A673 (cell line): ENCODE measurements at regions not wholly inside any gene's neighbourhood (a gene's known extent, or its start where the extent isn't known, plus 50 kb on each side); places are given as distances from the start of the nearest gene placed in this dataset.

Source experiments
- EZH2 ChIP-seq: fragments of 200-600 bp; sonication (generic); IDR thresholded peaks from 2 replicates; pipeline ENCODE4 v1.6.1; 2017; ENCODE audit warnings: borderline replicate concordance, low read depth, mild to moderate bottlenecking, mixed read lengths, antibody characterized with exemption, low read length; ENCODE audit not compliant: poor library complexity, severe bottlenecking
- TF ChIP-seq, protein P1 (sequence below): fragments of 300-800, 200-600 bp; sonication (generic); conservative IDR thresholded peaks from 2 replicates; pipeline ENCODE4 v1.5.1; 2017; ENCODE audit warnings: low read depth, mild to moderate bottlenecking, antibody characterized with exemption, low read length, moderate library complexity, mixed read lengths

GRCh38 chr5:67904366-67904765, 311.2 kb upstream of the PIK3R1 start:
- TF ChIP-seq, protein P1, sequence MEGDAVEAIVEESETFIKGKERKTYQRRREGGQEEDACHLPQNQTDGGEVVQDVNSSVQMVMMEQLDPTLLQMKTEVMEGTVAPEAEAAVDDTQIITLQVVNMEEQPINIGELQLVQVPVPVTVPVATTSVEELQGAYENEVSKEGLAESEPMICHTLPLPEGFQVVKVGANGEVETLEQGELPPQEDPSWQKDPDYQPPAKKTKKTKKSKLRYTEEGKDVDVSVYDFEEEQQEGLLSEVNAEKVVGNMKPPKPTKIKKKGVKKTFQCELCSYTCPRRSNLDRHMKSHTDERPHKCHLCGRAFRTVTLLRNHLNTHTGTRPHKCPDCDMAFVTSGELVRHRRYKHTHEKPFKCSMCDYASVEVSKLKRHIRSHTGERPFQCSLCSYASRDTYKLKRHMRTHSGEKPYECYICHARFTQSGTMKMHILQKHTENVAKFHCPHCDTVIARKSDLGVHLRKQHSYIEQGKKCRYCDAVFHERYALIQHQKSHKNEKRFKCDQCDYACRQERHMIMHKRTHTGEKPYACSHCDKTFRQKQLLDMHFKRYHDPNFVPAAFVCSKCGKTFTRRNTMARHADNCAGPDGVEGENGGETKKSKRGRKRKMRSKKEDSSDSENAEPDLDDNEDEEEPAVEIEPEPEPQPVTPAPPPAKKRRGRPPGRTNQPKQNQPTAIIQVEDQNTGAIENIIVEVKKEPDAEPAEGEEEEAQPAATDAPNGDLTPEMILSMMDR = no peak
- TF ChIP-seq EZH2 = no peak
